ENCODE measurements at regions not wholly inside any gene's neighbourhood (a gene's known extent, or its start where the extent isn't known, plus 50 kb on each side); places are given as distances from the start of the nearest gene placed in this dataset.
"Not testable (repeated sequence)": the region's sequence is repeated elsewhere in the genome, so short reads cannot be mapped to it uniquely, and the experiment has no call there.

GRCh38 chr9:63812822-63813221, 1472.2 kb downstream of the FOXD4L5 start:
- not testable (repeated sequence) for H3K9ac ChIP-seq (ENCODE audit: insufficient read depth, low read length); H3K27ac ChIP-seq (ENCODE audit: insufficient read depth, low read length); H3K36me3 ChIP-seq (ENCODE audit: control insufficient read depth, insufficient read depth, low read length); H3K4me1 ChIP-seq (ENCODE audit: control insufficient read depth, extremely low read depth, insufficient read depth, low read length); H3K79me2 ChIP-seq (ENCODE audit: control insufficient read depth, insufficient read depth, low read length); H3K27me3 ChIP-seq (ENCODE audit: control insufficient read depth, insufficient read depth, low read length); DNase-seq (ENCODE audit: low read depth in 2 of 2); H3K4me3 ChIP-seq (replicated peaks in 1 of 4; ENCODE audit: control extremely low read depth in 1 of 4, insufficient read depth in 1 of 4, low read depth in 3 of 4, low read length in 4 of 4); H4K20me1 ChIP-seq (ENCODE audit: control insufficient read depth, extremely low read depth, insufficient read depth, low read length); H2AFZ ChIP-seq (ENCODE audit: low read length); H3K4me2 ChIP-seq (ENCODE audit: extremely low read depth, insufficient read depth, low read length); H3K9me3 ChIP-seq (ENCODE audit: control insufficient read depth, insufficient read depth, low read depth, low read length)

DNA sequence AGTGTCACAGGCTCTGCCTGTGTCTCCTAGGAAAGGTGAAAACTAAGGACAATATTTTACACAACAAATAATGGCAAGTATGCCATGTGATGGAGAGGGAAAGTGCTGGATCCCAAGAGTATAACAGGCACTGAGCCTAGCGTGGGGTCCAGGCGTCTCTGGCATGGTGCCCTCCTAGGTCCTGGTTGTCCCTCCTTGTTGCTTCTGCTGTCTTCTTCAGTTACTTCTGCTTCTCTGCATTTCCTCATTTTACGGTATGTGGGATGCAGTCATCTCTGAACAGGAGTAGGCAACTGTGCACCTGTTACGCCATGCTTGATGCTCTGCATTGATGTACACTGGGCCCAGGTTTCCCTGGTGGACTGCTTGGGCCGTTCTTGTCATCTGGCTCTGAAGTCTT, 1480.8 kb downstream of the FOXD4L5 start:
- not testable (repeated sequence) for H4K20me1 ChIP-seq (ENCODE audit: control insufficient read depth, extremely low read depth, insufficient read depth, low read length); H3K4me3 ChIP-seq (replicated peaks in 1 of 4; ENCODE audit: control extremely low read depth in 1 of 4, insufficient read depth in 1 of 4, low read depth in 3 of 4, low read length in 4 of 4); H3K4me1 ChIP-seq (ENCODE audit: control insufficient read depth, extremely low read depth, insufficient read depth, low read length); DNase-seq (ENCODE audit: low read depth in 2 of 2); H3K9me3 ChIP-seq (ENCODE audit: control insufficient read depth, insufficient read depth, low read depth, low read length); H2AFZ ChIP-seq (ENCODE audit: low read length); H3K36me3 ChIP-seq (ENCODE audit: control insufficient read depth, insufficient read depth, low read length); H3K4me2 ChIP-seq (ENCODE audit: extremely low read depth, insufficient read depth, low read length); H3K9ac ChIP-seq (ENCODE audit: insufficient read depth, low read length); H3K27me3 ChIP-seq (ENCODE audit: control insufficient read depth, insufficient read depth, low read length); H3K79me2 ChIP-seq (ENCODE audit: control insufficient read depth, insufficient read depth, low read length); H3K27ac ChIP-seq (ENCODE audit: insufficient read depth, low read length)

DNA sequence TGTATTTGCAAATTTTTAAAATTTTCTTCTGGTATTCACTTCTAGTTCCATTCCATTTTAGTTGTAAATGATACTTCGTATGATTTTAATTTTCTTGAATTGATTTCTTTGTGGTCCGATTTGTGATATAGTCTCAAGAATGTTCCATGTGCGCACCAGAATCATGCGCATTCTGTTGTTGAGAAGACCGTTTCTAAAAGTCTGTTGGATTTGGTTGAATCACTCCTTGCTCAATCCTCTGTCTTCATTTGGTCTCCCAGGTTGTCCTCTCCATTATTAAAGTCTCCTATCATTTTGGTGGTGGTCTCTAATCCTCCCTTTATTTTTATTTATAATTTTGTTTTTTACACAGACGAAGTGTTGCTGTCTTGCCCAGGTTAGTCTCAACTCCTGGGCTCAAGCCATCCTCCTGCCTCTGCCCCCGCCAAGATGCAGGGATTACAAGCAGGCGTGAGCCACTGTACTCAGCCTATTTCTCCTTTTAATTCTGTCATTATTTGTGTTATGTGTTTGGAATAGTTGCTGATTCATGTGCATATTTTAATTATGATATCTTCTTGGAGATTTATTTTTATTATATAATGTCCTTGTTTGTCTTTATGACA, 1490.8 kb downstream of the FOXD4L5 start:
- not testable (repeated sequence) for H3K4me2 ChIP-seq (ENCODE audit: extremely low read depth, insufficient read depth, low read length); H3K4me1 ChIP-seq (ENCODE audit: control insufficient read depth, extremely low read depth, insufficient read depth, low read length); H4K20me1 ChIP-seq (ENCODE audit: control insufficient read depth, extremely low read depth, insufficient read depth, low read length); H3K9me3 ChIP-seq (ENCODE audit: control insufficient read depth, insufficient read depth, low read depth, low read length); H3K27me3 ChIP-seq (ENCODE audit: control insufficient read depth, insufficient read depth, low read length); H3K4me3 ChIP-seq (replicated peaks in 1 of 4; ENCODE audit: control extremely low read depth in 1 of 4, insufficient read depth in 1 of 4, low read depth in 3 of 4, low read length in 4 of 4); H3K79me2 ChIP-seq (ENCODE audit: control insufficient read depth, insufficient read depth, low read length); H3K27ac ChIP-seq (ENCODE audit: insufficient read depth, low read length); H2AFZ ChIP-seq (ENCODE audit: low read length); H3K36me3 ChIP-seq (ENCODE audit: control insufficient read depth, insufficient read depth, low read length); DNase-seq (ENCODE audit: low read depth in 2 of 2); H3K9ac ChIP-seq (ENCODE audit: insufficient read depth, low read length)

- not testable (repeated sequence) for H4K20me1 ChIP-seq (ENCODE audit: control insufficient read depth, extremely low read depth, insufficient read depth, low read length); DNase-seq (ENCODE audit: low read depth in 2 of 2); H3K9me3 ChIP-seq (ENCODE audit: control insufficient read depth, insufficient read depth, low read depth, low read length); H3K36me3 ChIP-seq (ENCODE audit: control insufficient read depth, insufficient read depth, low read length); H3K4me2 ChIP-seq (ENCODE audit: extremely low read depth, insufficient read depth, low read length); H3K27me3 ChIP-seq (ENCODE audit: control insufficient read depth, insufficient read depth, low read length); H3K9ac ChIP-seq (ENCODE audit: insufficient read depth, low read length); H3K27ac ChIP-seq (ENCODE audit: insufficient read depth, low read length); H3K4me3 ChIP-seq (replicated peaks in 1 of 4; ENCODE audit: control extremely low read depth in 1 of 4, insufficient read depth in 1 of 4, low read depth in 3 of 4, low read length in 4 of 4); H3K79me2 ChIP-seq (ENCODE audit: control insufficient read depth, insufficient read depth, low read length); H2AFZ ChIP-seq (ENCODE audit: low read length); H3K4me1 ChIP-seq (ENCODE audit: control insufficient read depth, extremely low read depth, insufficient read depth, low read length)
Observed at GRCh38 chr9:63787454-63787853, 1497.6 kb downstream of the FOXD4L5 start.

GRCh38 chr9:63785059-63785458, 1500.0 kb downstream of the FOXD4L5 start:
- not testable (repeated sequence) for H2AFZ ChIP-seq (ENCODE audit: low read length); H3K4me1 ChIP-seq (ENCODE audit: control insufficient read depth, extremely low read depth, insufficient read depth, low read length); H3K4me3 ChIP-seq (replicated peaks in 1 of 4; ENCODE audit: control extremely low read depth in 1 of 4, insufficient read depth in 1 of 4, low read depth in 3 of 4, low read length in 4 of 4); H3K9me3 ChIP-seq (ENCODE audit: control insufficient read depth, insufficient read depth, low read depth, low read length); H3K36me3 ChIP-seq (ENCODE audit: control insufficient read depth, insufficient read depth, low read length); H4K20me1 ChIP-seq (ENCODE audit: control insufficient read depth, extremely low read depth, insufficient read depth, low read length); H3K79me2 ChIP-seq (ENCODE audit: control insufficient read depth, insufficient read depth, low read length); H3K9ac ChIP-seq (ENCODE audit: insufficient read depth, low read length); H3K4me2 ChIP-seq (ENCODE audit: extremely low read depth, insufficient read depth, low read length); H3K27me3 ChIP-seq (ENCODE audit: control insufficient read depth, insufficient read depth, low read length); H3K27ac ChIP-seq (ENCODE audit: insufficient read depth, low read length); DNase-seq (ENCODE audit: low read depth in 2 of 2)

- not testable (repeated sequence) for H3K27ac ChIP-seq (ENCODE audit: insufficient read depth, low read length); H3K9ac ChIP-seq (ENCODE audit: insufficient read depth, low read length); H3K4me1 ChIP-seq (ENCODE audit: control insufficient read depth, extremely low read depth, insufficient read depth, low read length); H3K79me2 ChIP-seq (ENCODE audit: control insufficient read depth, insufficient read depth, low read length); DNase-seq (ENCODE audit: low read depth in 2 of 2); H3K4me2 ChIP-seq (ENCODE audit: extremely low read depth, insufficient read depth, low read length); H3K36me3 ChIP-seq (ENCODE audit: control insufficient read depth, insufficient read depth, low read length); H3K4me3 ChIP-seq (replicated peaks in 1 of 4; ENCODE audit: control extremely low read depth in 1 of 4, insufficient read depth in 1 of 4, low read depth in 3 of 4, low read length in 4 of 4); H3K27me3 ChIP-seq (ENCODE audit: control insufficient read depth, insufficient read depth, low read length); H2AFZ ChIP-seq (ENCODE audit: low read length); H4K20me1 ChIP-seq (ENCODE audit: control insufficient read depth, extremely low read depth, insufficient read depth, low read length); H3K9me3 ChIP-seq (ENCODE audit: control insufficient read depth, insufficient read depth, low read depth, low read length)
Observed at GRCh38 chr9:63784421-63784820, 1500.6 kb downstream of the FOXD4L5 start.

DNA sequence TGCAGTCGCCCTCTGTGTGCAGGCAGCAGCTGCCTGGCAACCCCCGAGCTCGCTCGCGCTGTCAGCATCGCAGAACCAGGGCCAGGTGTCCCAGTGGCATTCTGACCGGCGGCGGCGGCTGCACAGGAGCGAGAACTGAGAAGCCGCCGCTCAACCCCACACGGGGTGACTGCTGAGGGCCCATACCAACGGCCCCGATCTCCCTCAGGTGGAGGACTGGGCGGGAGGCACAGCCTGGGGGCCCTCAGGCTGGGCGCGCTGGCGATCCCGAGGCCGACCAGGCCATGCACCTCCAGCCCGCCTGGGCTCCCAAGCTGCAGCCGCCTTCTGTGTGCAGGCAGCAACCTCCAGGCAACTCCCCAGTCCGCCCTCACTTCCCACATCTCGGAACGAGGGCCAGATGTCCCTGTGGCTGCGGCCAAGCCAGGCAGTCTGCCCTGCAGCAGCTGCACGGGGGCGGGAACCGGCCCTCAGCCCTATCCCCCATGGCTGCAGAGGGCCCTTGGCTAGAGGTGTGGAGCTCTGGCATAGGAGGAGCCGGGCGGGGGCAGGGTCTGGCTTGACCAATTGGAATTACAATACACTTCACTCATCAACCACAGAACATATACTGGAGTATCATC, 1503.1 kb downstream of the FOXD4L5 start:
- H3K9me3 ChIP-seq (ENCODE audit: control insufficient read depth, insufficient read depth, low read depth, low read length); H3K79me2 ChIP-seq (ENCODE audit: control insufficient read depth, insufficient read depth, low read length); H4K20me1 ChIP-seq (ENCODE audit: control insufficient read depth, extremely low read depth, insufficient read depth, low read length); H3K27me3 ChIP-seq (ENCODE audit: control insufficient read depth, insufficient read depth, low read length); H3K4me2 ChIP-seq (ENCODE audit: extremely low read depth, insufficient read depth, low read length); H3K27ac ChIP-seq (ENCODE audit: insufficient read depth, low read length); DNase-seq (ENCODE audit: low read depth in 2 of 2); H3K4me3 ChIP-seq (replicated peaks in 1 of 4; ENCODE audit: control extremely low read depth in 1 of 4, insufficient read depth in 1 of 4, low read depth in 3 of 4, low read length in 4 of 4); H3K4me1 ChIP-seq (ENCODE audit: control insufficient read depth, extremely low read depth, insufficient read depth, low read length); H3K9ac ChIP-seq (ENCODE audit: insufficient read depth, low read length); H3K36me3 ChIP-seq (ENCODE audit: control insufficient read depth, insufficient read depth, low read length); H2AFZ ChIP-seq (ENCODE audit: low read length): not testable (repeated sequence)
